HEK293 (cell line): ENCODE measurements at regions not wholly inside any gene's neighbourhood (a gene's known extent, or its start where the extent isn't known, plus 50 kb on each side); places are given as distances from the start of the nearest gene placed in this dataset.

Experiments
- CTCF ChIA-PET: fragments of 350-600 bp; formaldehyde crosslinking; extraction: SDS; loops from one replicate; lab custom pipeline; 2021; ENCODE audit warnings: antibody characterized with exemption; lab: Yijun Ruan, JAX
- POLR2A ChIA-PET: fragments of 300-600 bp; formaldehyde crosslinking; extraction: SDS; loops from one replicate; lab custom pipeline; 2020; ENCODE audit warnings: antibody characterized with exemption, inconsistent platforms; lab: Yijun Ruan, JAX
- H3K27ac ChIP-seq: fragments of 200-500 bp; sonication (Bioruptor generic); 2 replicates; pipeline ENCODE4 v1.5.1; 2014; ENCODE audit warnings: low read depth, low read length, control low read depth, inconsistent platforms; ENCODE audit errors: extremely low read depth
- H3K36me3 ChIP-seq, 2 experiments: fragments of 200-500 bp in 1 of 2; sonication (Bioruptor generic) in 1 of 2; 1 replicate in 1 of 2; 2 replicates in 1 of 2; pipeline ENCODE4 v1.5.1; 2014 to 2017; ENCODE audit warnings: inconsistent platforms in 2 of 2, low read length in 2 of 2; ENCODE audit not compliant: control insufficient read depth in 2 of 2, insufficient read depth in 1 of 2
- H3K4me1 ChIP-seq: fragments of 200-500 bp; sonication (Bioruptor generic); 2 replicates; pipeline ENCODE4 v1.5.1; 2014; ENCODE audit warnings: mild to moderate bottlenecking, low read length, inconsistent platforms; ENCODE audit not compliant: control insufficient read depth, insufficient read depth
- H3K4me3 ChIP-seq: 2 replicates; pipeline ENCODE4 v1.5.1; 2011; ENCODE audit warnings: low read depth, mild to moderate bottlenecking, control low read depth, low read length, moderate library complexity
- H3K9me3 ChIP-seq: fragments of 200-500 bp; sonication (Bioruptor generic); 2 replicates; pipeline ENCODE4 v1.5.1; 2014; ENCODE audit warnings: low read depth, low read length, inconsistent platforms; ENCODE audit not compliant: control insufficient read depth, insufficient read depth
- IKZF3 ChIP-seq: fragments of 450-650 bp; IDR thresholded peaks from 2 replicates; pipeline ENCODE4 v1.5.0; 2018; ENCODE audit warnings: missing biosample characterization, mild to moderate bottlenecking, missing genetic modification characterization, moderate library complexity
- MZF1 ChIP-seq: fragments of 450-650 bp; formaldehyde crosslinking; IDR thresholded peaks from 2 replicates; pipeline ENCODE4 v1.5.1; 2017; ENCODE audit warnings: missing biosample characterization, missing genetic modification characterization, borderline replicate concordance
- OVOL3 ChIP-seq: fragments of 450-650 bp; formaldehyde crosslinking; IDR thresholded peaks from 2 replicates; pipeline ENCODE4 v1.5.1; 2016; ENCODE audit warnings: missing biosample characterization, missing genetic modification characterization
- REST ChIP-seq: fragments of 450-650 bp; formaldehyde crosslinking; IDR thresholded peaks from 2 replicates; pipeline ENCODE4 v1.5.1; 2016; ENCODE audit warnings: missing biosample characterization, missing genetic modification characterization
- ZBTB17 ChIP-seq: fragments of 450-650 bp; formaldehyde crosslinking; IDR thresholded peaks from 2 replicates; pipeline ENCODE4 v1.5.1; 2016; ENCODE audit warnings: missing biosample characterization, missing genetic modification characterization
- ZBTB6 ChIP-seq: fragments of 450-650 bp; formaldehyde crosslinking; IDR thresholded peaks from 2 replicates; pipeline ENCODE4 v1.5.1; 2017; ENCODE audit warnings: missing biosample characterization, missing genetic modification characterization
- ZFHX2 ChIP-seq: fragments of 450-650 bp; formaldehyde crosslinking; conservative IDR thresholded peaks from 2 replicates; pipeline ENCODE4 v1.5.1; 2016; ENCODE audit warnings: missing biosample characterization, missing genetic modification characterization
- ZFP3 ChIP-seq: fragments of 450-650 bp; formaldehyde crosslinking; IDR thresholded peaks from 2 replicates; pipeline ENCODE4 v1.5.1; 2016; ENCODE audit warnings: low read depth, missing biosample characterization, missing genetic modification characterization
- ZFP41 ChIP-seq: fragments of 450-650 bp; formaldehyde crosslinking; IDR thresholded peaks from 2 replicates; pipeline ENCODE4 v1.5.1; 2016; ENCODE audit warnings: missing biosample characterization, missing genetic modification characterization, borderline replicate concordance
- ZNF133 ChIP-seq: fragments of 450-650 bp; formaldehyde crosslinking; IDR thresholded peaks from 2 replicates; pipeline ENCODE4 v1.5.1; 2016; ENCODE audit warnings: missing biosample characterization, missing genetic modification characterization
- ZNF174 ChIP-seq: fragments of 450-650 bp; formaldehyde crosslinking; IDR thresholded peaks from 2 replicates; pipeline ENCODE4 v1.5.0; 2017; ENCODE audit warnings: missing biosample characterization, mild to moderate bottlenecking, missing genetic modification characterization
- ZNF239 ChIP-seq: fragments of 450-650 bp; formaldehyde crosslinking; IDR thresholded peaks from 2 replicates; pipeline ENCODE4 v1.5.1; 2016; ENCODE audit warnings: missing biosample characterization, missing genetic modification characterization
- ZNF292 ChIP-seq: fragments of 450-650 bp; formaldehyde crosslinking; IDR thresholded peaks from 2 replicates; pipeline ENCODE4 v1.5.1; 2016; ENCODE audit warnings: low read depth, missing biosample characterization, missing genetic modification characterization, borderline replicate concordance
- ZNF311 ChIP-seq: fragments of 450-650 bp; formaldehyde crosslinking; IDR thresholded peaks from 2 replicates; pipeline ENCODE4 v1.5.1; 2017; ENCODE audit warnings: missing biosample characterization, missing genetic modification characterization, borderline replicate concordance
- ZNF341 ChIP-seq: fragments of 450-650 bp; formaldehyde crosslinking; IDR thresholded peaks from 2 replicates; pipeline ENCODE4; 2016; ENCODE audit warnings: low read depth, missing biosample characterization, missing genetic modification characterization
- ZNF391 ChIP-seq: fragments of 450-650 bp; formaldehyde crosslinking; IDR thresholded peaks from 2 replicates; pipeline ENCODE4 v1.5.1; 2016; ENCODE audit warnings: low read depth, missing biosample characterization, missing genetic modification characterization, borderline replicate concordance
- ZNF518A ChIP-seq: fragments of 450-650 bp; formaldehyde crosslinking; conservative IDR thresholded peaks from 2 replicates; pipeline ENCODE4 v1.5.1; 2016; ENCODE audit warnings: low read depth, missing biosample characterization, missing genetic modification characterization
- ZNF558 ChIP-seq: fragments of 450-650 bp; formaldehyde crosslinking; IDR thresholded peaks from 2 replicates; pipeline ENCODE4 v1.5.1; 2016; ENCODE audit warnings: missing biosample characterization, missing genetic modification characterization
- ZNF701 ChIP-seq: fragments of 450-650 bp; formaldehyde crosslinking; IDR thresholded peaks from 2 replicates; pipeline ENCODE4 v1.5.1; 2016; ENCODE audit warnings: missing biosample characterization, missing genetic modification characterization
- TF ChIP-seq, protein P1 (sequence below): fragments of 450-650 bp; formaldehyde crosslinking; optimal IDR thresholded peaks from 2 replicates; pipeline ENCODE3; 2016; ENCODE audit warnings: missing biosample characterization, mild to moderate bottlenecking, missing genetic modification characterization

DNA sequence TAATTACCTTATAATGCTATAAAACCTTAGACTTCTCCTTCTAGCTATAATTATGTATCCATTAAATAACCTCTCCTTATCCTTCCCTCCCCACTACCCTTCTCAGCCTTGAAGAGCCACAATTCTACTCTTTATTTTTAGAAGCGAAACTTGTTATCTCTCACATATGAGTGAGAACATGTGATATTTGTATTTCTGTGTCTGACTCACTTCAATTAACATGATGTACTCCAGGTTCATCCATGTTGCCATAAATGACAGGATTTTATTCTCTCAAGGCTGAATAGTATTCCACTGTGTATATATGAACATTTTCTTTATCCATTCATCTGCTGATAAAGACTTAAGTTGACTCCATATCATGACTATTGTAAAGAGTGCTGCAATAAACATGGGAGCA, 485.6 kb downstream of the FLRT2 start:
- POLR2A ChIA-PET = no interaction called here

More for the DNA sequence above, 485.6 kb downstream of the FLRT2 start:
- CTCF ChIA-PET = interaction anchor here (0.6 kb wide), 1 partner anchor 1373 kb away, joined by 5 read pairs; no protein-coding TSS in a partner anchor
- no peaks in the 10 kb centered on the region for H3K9me3 ChIP-seq
- H3K4me1 ChIP-seq = 0 out of 2 replicates have a peak, but pooled peaks cover 2% of the 10 kb centered on the region
- H3K36me3 ChIP-seq = no peaks in the 10 kb centered on the region
- no peak overlapping the region for H3K27ac ChIP-seq
- TF ChIP-seq ZNF518A (no peak), ZBTB17 (tag by site-specific recombination) (no peak), ZNF341 (tag by site-specific recombination) (no peak), OVOL3 (tag by site-specific recombination) (no peak), ZNF311 (no peak), IKZF3 (tag by site-specific recombination) (no peak), ZNF292 (tag by site-specific recombination) (no peak), ZBTB6 (tag by site-specific recombination) (no peak), ZFP3 (tag by site-specific recombination) (no peak), ZNF558 (tag by site-specific recombination) (no peak), ZFP41 (tag by site-specific recombination) (no peak), ZNF239 (tag by site-specific recombination) (no peak), ZNF174 (no peak), ZNF701 (tag by site-specific recombination) (no peak), ZNF391 (tag by site-specific recombination) (no peak), ZNF133 (tag by site-specific recombination) (no peak), MZF1 (no peak), REST (tag by site-specific recombination) (no peak), ZFHX2 (tag by site-specific recombination) (no peak)
- TF ChIP-seq, protein P1, sequence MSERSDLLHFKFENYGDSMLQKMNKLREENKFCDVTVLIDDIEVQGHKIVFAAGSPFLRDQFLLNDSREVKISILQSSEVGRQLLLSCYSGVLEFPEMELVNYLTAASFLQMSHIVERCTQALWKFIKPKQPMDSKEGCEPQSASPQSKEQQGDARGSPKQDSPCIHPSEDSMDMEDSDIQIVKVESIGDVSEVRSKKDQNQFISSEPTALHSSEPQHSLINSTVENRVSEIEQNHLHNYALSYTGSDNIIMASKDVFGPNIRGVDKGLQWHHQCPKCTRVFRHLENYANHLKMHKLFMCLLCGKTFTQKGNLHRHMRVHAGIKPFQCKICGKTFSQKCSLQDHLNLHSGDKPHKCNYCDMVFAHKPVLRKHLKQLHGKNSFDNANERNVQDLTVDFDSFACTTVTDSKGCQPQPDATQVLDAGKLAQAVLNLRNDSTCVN (tag by site-specific recombination) = no peak
- H3K4me3 ChIP-seq = no peak overlapping the region
